Bone marrow (tissue), 2 donors: ENCODE measurements at regions not wholly inside any gene's neighbourhood (a gene's known extent, or its start where the extent isn't known, plus 50 kb on each side); places are given as distances from the start of the nearest gene placed in this dataset.

Experiments
- DNase-seq, 2 donors: peaks; one replicate each; lab custom pipeline; 2025; lab: John Stamatoyannopoulos, UW

GRCh38 chr3:155029941-155030340 lies 50.2 kb upstream of the MME start:
- no peak for DNase-seq

GRCh38 chr3:155026999-155027591 lies 53.0 kb upstream of the MME start:
- DNase-seq, result no peak

GRCh38 chr3:155024006-155024638 lies 56.0 kb upstream of the MME start:
- no peak for DNase-seq

GRCh38 chr3:155022896-155023295 lies 57.2 kb upstream of the MME start:
- no peak for DNase-seq

- DNase-seq, result no peak
Measured at GRCh38 chr3:155019575-155019974, 60.5 kb upstream of the MME start.

- DNase-seq, result no peak
Measured at GRCh38 chr3:155018621-155019330, 61.3 kb upstream of the MME start.

- no peak for DNase-seq
Measured at GRCh38 chr3:155015776-155016436, 64.2 kb upstream of the MME start.

- DNase-seq, result no peak
Measured at GRCh38 chr3:155014953-155015352, 65.2 kb upstream of the MME start.

- DNase-seq, result no peak
Measured at GRCh38 chr3:155013427-155013826, 66.7 kb upstream of the MME start.

- DNase-seq, result no peak
Measured at GRCh38 chr3:155012584-155012983, 67.5 kb upstream of the MME start.

GRCh38 chr3:155010416-155010815 lies 69.7 kb upstream of the MME start:
- no peak for DNase-seq

- DNase-seq, result no peak
Measured at GRCh38 chr3:155009217-155009616, 70.9 kb upstream of the MME start.

- DNase-seq, result no peak
Measured at GRCh38 chr3:155007729-155008128, 72.4 kb upstream of the MME start.

GRCh38 chr3:155001289-155002010 lies 78.7 kb upstream of the MME start:
- DNase-seq, result peak in 1 of 2 donors; percentile 1

GRCh38 chr3:154992655-154993054 lies 87.5 kb upstream of the MME start:
- no peak for DNase-seq

- no peak for DNase-seq
Measured at GRCh38 chr3:154990543-154990942, 89.6 kb upstream of the MME start.

GRCh38 chr3:154987846-154988245 lies 92.3 kb upstream of the MME start:
- DNase-seq, result no peak

GRCh38 chr3:154981664-154982063 lies 98.5 kb upstream of the MME start:
- DNase-seq, result no peak

- DNase-seq, result no peak
Measured at GRCh38 chr3:154981201-154981600, 98.9 kb upstream of the MME start.

GRCh38 chr3:154979331-154979730 lies 100.8 kb upstream of the MME start:
- no peak for DNase-seq

GRCh38 chr3:154977666-154978065 lies 102.5 kb upstream of the MME start:
- DNase-seq, result no peak
